ENCODE measurements at regions not wholly inside any gene's neighbourhood (a gene's known extent, or its start where the extent isn't known, plus 50 kb on each side); places are given as distances from the start of the nearest gene placed in this dataset.
"Not testable (repeated sequence)": the region's sequence is repeated elsewhere in the genome, so short reads cannot be mapped to it uniquely, and the experiment has no call there.

GRCh38 chr4:117596917-117597480 is 437.3 kb upstream of the NDST3 start:
- Mint-ChIP-seq H3K27me3 (ENCODE audit: low read depth) (no peaks in the 10 kb centered on the region; the same call in 1 of the 2 replicates), H3K36me3 (ENCODE audit: insufficient read depth in 1 of 3, low read depth in 3 of 3) (peaks cover 0 to 6% (median 0%) of the 10 kb centered on the region in 3 experiments; a peak in 3 of 7 replicates), H3K4me1 (peaks cover 9 to 18% of the 10 kb centered on the region in 2 experiments), H3K27ac (no peak overlapping the region; a peak in 1 of 7 replicates), H3K9me3 (peaks cover 0 to 3% of the 10 kb centered on the region in 2 experiments; a peak in 3 of 5 replicates), H3K4me3 (no peak overlapping the region)
- no peak overlapping the region for H3K14ac ChIP-seq (ENCODE audit: insufficient read depth, low read length)
- H3K18ac ChIP-seq (ENCODE audit: insufficient read length, low read depth, low read length), result no peak overlapping the region
- H2BK20ac ChIP-seq (ENCODE audit: low read depth, low read length, poor library complexity, severe bottlenecking), result no peak overlapping the region
- no peaks in the 10 kb centered on the region for H3K4me1 ChIP-seq (ENCODE audit: insufficient read depth, low read length)
- H3K9ac ChIP-seq (ENCODE audit: extremely low read depth, insufficient read length, low read length), result no peak overlapping the region
- H3K56ac ChIP-seq (ENCODE audit: insufficient read length, low read depth, low read length), result no peak overlapping the region
- no peak overlapping the region for H4K5ac ChIP-seq (ENCODE audit: insufficient read length, low read depth, low read length)
- H3T11ph ChIP-seq (ENCODE audit: low read length), result no peak overlapping the region
- no peak overlapping the region for H2BK12ac ChIP-seq (ENCODE audit: insufficient read length, low read depth, low read length)
- H3K23ac ChIP-seq (ENCODE audit: insufficient read length, low read depth, low read length), result no peak overlapping the region
- no peak for TF ChIP-seq CTCF (conservative IDR thresholded peaks at IDR 0.05)
- H3K9me3 ChIP-seq (ENCODE audit: control insufficient read depth, low read depth, low read length), result no peaks in the 10 kb centered on the region
- WGBS (ENCODE audit: extremely low coverage, insufficient read length, low lambda C conversion rate), result no CpG with 5 or more reads among the region's 7 CpGs
- no peak overlapping the region for H4K91ac ChIP-seq (ENCODE audit: insufficient read length, low read depth, low read length)
- no peak overlapping the region for H3K4ac ChIP-seq (ENCODE audit: low read depth, low read length)
- no peak overlapping the region for H2BK120ac ChIP-seq (ENCODE audit: low read depth, low read length, poor library complexity, severe bottlenecking)
- H2BK5ac ChIP-seq (ENCODE audit: insufficient read length, low read length), result no peak overlapping the region
- H4K20me1 ChIP-seq (ENCODE audit: control insufficient read depth, insufficient read depth, insufficient read length), result no peaks in the 10 kb centered on the region
- H3K27me3 ChIP-seq (ENCODE audit: insufficient read depth, low read length), result no peaks in the 10 kb centered on the region
- no peak overlapping the region for H2AFZ ChIP-seq (ENCODE audit: low read length)
- no peak overlapping the region for H3K27ac ChIP-seq (ENCODE audit: insufficient read length, low read depth, low read length)
- no peaks in the 10 kb centered on the region for H3K79me1 ChIP-seq (ENCODE audit: insufficient read depth, low read depth, low read length, poor library complexity, severe bottlenecking)
- no peaks in the 10 kb centered on the region for H3K79me2 ChIP-seq (ENCODE audit: insufficient read depth, low read length)
- H4K8ac ChIP-seq (replicated peaks; ENCODE audit: insufficient read length, low read depth, low read length), result no peak overlapping the region
- no peak overlapping the region for H2AK5ac ChIP-seq (ENCODE audit: insufficient read length, low read length)
- H3K4me2 ChIP-seq (ENCODE audit: insufficient read depth, insufficient read length, low read length), result no peak overlapping the region
- no peak for DNase-seq
- H3K23me2 ChIP-seq (ENCODE audit: insufficient read length, low read depth, low read length, poor library complexity, severe bottlenecking), result no peaks in the 10 kb centered on the region
- H2BK15ac ChIP-seq (ENCODE audit: low read depth, low read length), result no peak overlapping the region

- not testable (repeated sequence) for H3K9me3 Mint-ChIP-seq; H3K36me3 Mint-ChIP-seq (ENCODE audit: insufficient read depth in 1 of 3, low read depth in 3 of 3); H4K20me1 ChIP-seq (ENCODE audit: control insufficient read depth, insufficient read depth, insufficient read length); H2AFZ ChIP-seq (ENCODE audit: low read length); H3T11ph ChIP-seq (ENCODE audit: low read length); H3K4ac ChIP-seq (ENCODE audit: low read depth, low read length); H3K14ac ChIP-seq (ENCODE audit: insufficient read depth, low read length); H3K27ac Mint-ChIP-seq; H4K8ac ChIP-seq (replicated peaks; ENCODE audit: insufficient read length, low read depth, low read length); H4K5ac ChIP-seq (ENCODE audit: insufficient read length, low read depth, low read length); H3K79me1 ChIP-seq (ENCODE audit: insufficient read depth, low read depth, low read length, poor library complexity, severe bottlenecking); H2BK15ac ChIP-seq (ENCODE audit: low read depth, low read length); H3K4me2 ChIP-seq (ENCODE audit: insufficient read depth, insufficient read length, low read length); H3K4me3 Mint-ChIP-seq; H3K79me2 ChIP-seq (ENCODE audit: insufficient read depth, low read length); H3K23ac ChIP-seq (ENCODE audit: insufficient read length, low read depth, low read length); H3K23me2 ChIP-seq (ENCODE audit: insufficient read length, low read depth, low read length, poor library complexity, severe bottlenecking); H4K91ac ChIP-seq (ENCODE audit: insufficient read length, low read depth, low read length); H3K27me3 Mint-ChIP-seq (ENCODE audit: low read depth); H3K27ac ChIP-seq (ENCODE audit: insufficient read length, low read depth, low read length); H2BK12ac ChIP-seq (ENCODE audit: insufficient read length, low read depth, low read length); DNase-seq; H2BK120ac ChIP-seq (ENCODE audit: low read depth, low read length, poor library complexity, severe bottlenecking); H3K9ac ChIP-seq (ENCODE audit: extremely low read depth, insufficient read length, low read length); H2BK20ac ChIP-seq (ENCODE audit: low read depth, low read length, poor library complexity, severe bottlenecking); H2BK5ac ChIP-seq (ENCODE audit: insufficient read length, low read length); H3K18ac ChIP-seq (ENCODE audit: insufficient read length, low read depth, low read length); H3K27me3 ChIP-seq (ENCODE audit: insufficient read depth, low read length); H3K4me1 ChIP-seq (ENCODE audit: insufficient read depth, low read length); H2AK5ac ChIP-seq (ENCODE audit: insufficient read length, low read length); H3K56ac ChIP-seq (ENCODE audit: insufficient read length, low read depth, low read length); H3K9me3 ChIP-seq (ENCODE audit: control insufficient read depth, low read depth, low read length)
- no CpG with 5 or more reads among the region's 2 CpGs for WGBS (ENCODE audit: extremely low coverage, insufficient read length, low lambda C conversion rate)
- H3K4me1 Mint-ChIP-seq, result peaks cover 9 to 18% of the 10 kb centered on the region in 2 experiments
Observed at GRCh38 chr4:117599393-117599792, 434.9 kb upstream of the NDST3 start.

Measured in H9 (cell line).